ENCODE measurements at regions not wholly inside any gene's neighbourhood (a gene's known extent, or its start where the extent isn't known, plus 50 kb on each side); places are given as distances from the start of the nearest gene placed in this dataset.

- no peak for DNase-seq
These were observed 611.1 kb downstream of the SOX6 start for GRCh38 chr11:15745266-15745665.

GRCh38 chr11:15747671-15748070 is 608.7 kb downstream of the SOX6 start:
- no peak for DNase-seq

GRCh38 chr11:15748132-15748531 is 608.2 kb downstream of the SOX6 start:
- DNase-seq: no peak

DNA sequence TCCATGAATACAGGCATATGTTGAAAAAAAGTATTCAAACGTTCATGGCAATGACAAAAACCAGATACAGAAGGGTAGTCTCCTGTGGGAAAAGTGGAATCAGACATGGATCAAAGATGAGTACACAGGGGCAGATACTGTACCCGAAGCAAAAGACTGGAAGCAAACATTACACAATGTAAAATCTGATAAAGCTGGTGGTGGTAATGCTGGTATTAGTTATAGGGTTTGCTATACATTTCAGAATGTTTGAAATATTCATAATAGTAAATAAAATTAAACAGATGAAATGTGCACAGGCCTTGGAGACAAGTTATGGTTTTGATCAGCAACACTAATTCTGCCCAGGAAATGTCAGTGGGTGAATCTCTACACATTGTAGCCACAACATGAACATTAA is 607.6 kb downstream of the SOX6 start:
- no peak for DNase-seq

DNA sequence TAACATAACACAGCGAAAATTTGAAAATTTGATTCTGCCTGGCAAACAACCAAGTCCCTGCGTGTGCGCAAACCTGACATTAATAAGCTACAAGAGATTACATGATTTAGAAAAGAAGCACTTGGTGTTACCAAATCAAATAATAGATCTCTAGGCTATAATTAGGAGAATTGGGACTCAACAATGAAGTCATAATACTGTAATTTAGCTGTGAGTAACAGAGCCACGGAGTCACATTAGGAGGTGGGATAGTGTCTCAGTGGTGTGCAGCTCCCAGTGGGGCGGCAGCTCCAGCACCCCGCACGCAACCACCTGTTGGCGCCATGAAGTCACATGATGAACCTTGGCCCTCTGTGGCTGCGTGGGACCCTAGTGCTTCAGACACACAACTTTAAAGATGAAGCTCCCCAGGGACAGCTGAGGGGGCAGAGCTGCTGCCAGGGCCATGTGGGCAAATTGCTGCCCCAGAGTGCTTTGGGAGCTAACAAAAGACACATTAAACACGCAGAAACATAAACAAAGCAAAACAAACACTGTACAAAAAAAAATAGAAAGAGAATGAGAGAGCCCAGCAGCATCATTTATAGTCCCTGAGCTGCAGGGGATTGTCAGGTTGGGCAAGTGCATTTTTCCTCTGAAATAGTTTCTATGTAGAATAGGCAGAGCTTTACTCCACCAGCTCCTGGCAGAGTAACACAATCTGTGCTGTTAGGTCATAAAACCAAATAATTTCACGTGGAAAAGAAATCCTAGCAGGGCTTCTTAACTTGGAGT is 605.6 kb downstream of the SOX6 start:
- no peak for DNase-seq

DNA sequence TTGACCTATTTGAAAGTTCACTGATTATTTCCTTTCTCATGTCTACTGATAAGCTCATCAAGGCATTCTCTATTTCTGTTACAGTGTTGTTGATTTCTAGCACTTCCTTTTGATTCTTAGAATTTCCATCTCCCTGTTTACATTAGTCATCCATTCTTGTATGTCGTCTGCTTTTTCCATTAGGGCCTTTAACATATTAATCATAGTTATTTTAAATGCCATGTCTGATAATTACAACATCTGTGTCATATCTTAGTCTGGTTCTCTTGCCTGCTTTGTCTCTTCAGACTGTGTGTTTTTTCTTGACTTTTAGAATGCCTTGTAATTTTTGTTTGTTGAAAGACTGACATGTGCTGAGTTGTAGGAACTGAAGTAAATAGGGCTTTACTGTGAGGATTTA is 602.1 kb downstream of the SOX6 start:
- DNase-seq: no peak

GRCh38 chr11:15757048-15757698 is 599.2 kb downstream of the SOX6 start:
- DNase-seq: no peak

GRCh38 chr11:15758857-15759465 is 597.4 kb downstream of the SOX6 start:
- DNase-seq: peak; percentile 5

- DNase-seq: no peak
These were observed 595.1 kb downstream of the SOX6 start for GRCh38 chr11:15761235-15761634.

GRCh38 chr11:15764326-15764725 is 592.0 kb downstream of the SOX6 start:
- no peak for DNase-seq

GRCh38 chr11:15764948-15765347 is 591.4 kb downstream of the SOX6 start:
- DNase-seq: no peak

DNA sequence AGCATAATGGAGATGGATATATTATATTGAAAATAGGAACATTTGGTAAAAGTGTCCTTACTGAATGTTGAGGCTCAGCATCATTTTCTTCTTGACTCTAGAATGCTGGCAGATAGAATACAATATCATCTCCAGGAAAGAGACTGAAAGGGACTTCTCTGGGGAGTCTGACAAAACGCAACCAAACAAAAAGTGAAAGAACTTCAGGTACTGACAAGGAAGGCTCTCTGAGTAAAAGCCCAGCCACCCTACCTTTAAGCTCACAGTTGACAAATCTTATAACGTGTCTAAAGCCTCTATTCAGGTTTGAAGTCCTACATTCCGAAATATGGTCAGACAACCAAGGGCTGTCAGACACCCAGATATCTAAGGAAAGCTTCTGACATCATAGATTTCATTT is 590.8 kb downstream of the SOX6 start:
- DNase-seq: no peak

- no peak for DNase-seq
These were observed 588.0 kb downstream of the SOX6 start for GRCh38 chr11:15768321-15768720.

DNA sequence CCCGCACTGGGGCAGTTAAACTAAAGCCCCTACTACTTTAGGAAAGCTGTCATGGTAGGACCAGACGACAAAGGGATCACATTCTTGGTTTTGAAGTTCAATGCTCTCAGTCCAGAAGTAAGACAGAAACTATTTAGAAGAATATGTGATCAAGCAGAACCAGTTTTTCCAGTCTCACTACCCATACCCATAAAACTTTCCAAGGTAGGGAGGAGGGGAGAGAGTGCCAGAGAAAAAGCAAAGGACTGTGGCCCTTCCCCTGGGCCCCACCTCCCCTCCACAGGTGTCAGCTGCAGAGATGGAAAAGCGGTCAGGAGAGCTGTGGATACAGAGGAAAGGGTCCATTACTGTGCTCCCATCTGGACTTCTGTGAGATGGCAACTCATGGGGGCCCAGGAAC is 587.1 kb downstream of the SOX6 start:
- DNase-seq: no peak

GRCh38 chr11:15770798-15771414 is 585.4 kb downstream of the SOX6 start:
- DNase-seq: no peak

- no peak for DNase-seq
These were observed 583.8 kb downstream of the SOX6 start for GRCh38 chr11:15772547-15772946.

DNA sequence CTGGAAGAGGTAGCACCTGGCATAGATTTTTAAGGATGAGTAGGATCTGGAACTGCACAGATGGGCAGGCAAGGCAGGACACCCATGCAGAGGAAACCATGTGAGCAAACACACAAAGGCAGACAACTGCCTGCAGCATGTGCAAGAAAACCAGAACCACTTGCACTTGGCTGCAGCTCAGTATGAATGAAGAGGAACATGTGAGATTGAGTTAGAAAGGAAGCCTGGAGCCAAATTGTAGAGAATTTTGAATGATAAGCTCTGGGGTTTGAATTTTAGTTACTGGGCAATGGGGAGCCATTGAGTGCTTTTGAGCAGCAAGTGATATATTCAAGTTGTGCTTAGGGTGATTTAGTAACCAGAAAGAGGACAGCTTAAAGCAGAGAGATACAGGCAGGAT is 583.4 kb downstream of the SOX6 start:
- DNase-seq: no peak

GRCh38 chr11:15773476-15774387 is 582.6 kb downstream of the SOX6 start:
- DNase-seq: no peak

- DNase-seq: no peak
These were observed 581.9 kb downstream of the SOX6 start for GRCh38 chr11:15774388-15774939.

- no peak for DNase-seq
These were observed 581.3 kb downstream of the SOX6 start for GRCh38 chr11:15775015-15775541.

- DNase-seq: no peak
These were observed 580.5 kb downstream of the SOX6 start for GRCh38 chr11:15775797-15776196.

- no peak for DNase-seq
These were observed 580.0 kb downstream of the SOX6 start for GRCh38 chr11:15776366-15776765.
